HepG2 (cell line): ENCODE measurements at regions not wholly inside any gene's neighbourhood (a gene's known extent, or its start where the extent isn't known, plus 50 kb on each side); places are given as distances from the start of the nearest gene placed in this dataset.

Experiments
- EHMT2 ChIP-seq: fragments of 200-600 bp; sonication (generic); IDR thresholded peaks from 2 replicates; pipeline ENCODE4 v1.7.0; 2017; ENCODE audit warnings: antibody characterized with exemption, low read depth, low read length, borderline replicate concordance
- EZH2 ChIP-seq: conservative IDR thresholded peaks from 2 replicates; pipeline ENCODE4 v1.6.1; 2012; ENCODE audit warnings: mild to moderate bottlenecking, low read depth, low read length, moderate library complexity
- FOXA1 ChIP-seq, 2 experiments: fragments of 450-650 bp in 1 of 2; sonication (generic) in 1 of 2; formaldehyde crosslinking in 1 of 2; IDR thresholded peaks; 2 replicates each; pipeline versions ENCODE4 v1.4.0 to v1.6.1; 2016 to 2020; ENCODE audit warnings: missing genetic modification reagents in 1 of 2
- FOXM1 ChIP-seq: sonication (generic); formaldehyde crosslinking; IDR thresholded peaks from 2 replicates; pipeline ENCODE4 v1.5.0; 2020; ENCODE audit warnings: missing genetic modification reagents
- NFYB ChIP-seq: sonication (generic); formaldehyde crosslinking; IDR thresholded peaks from 2 replicates; pipeline ENCODE4 v1.4.0; 2020; ENCODE audit warnings: missing genetic modification reagents
- PRPF4 ChIP-seq: fragments of 200-400 bp; formaldehyde crosslinking; IDR thresholded peaks from 2 replicates; pipeline ENCODE4 v1.6.1; 2016; ENCODE audit warnings: low read length, low read depth; ENCODE audit not compliant: poor library complexity, severe bottlenecking
- SIX1 ChIP-seq: sonication (generic); formaldehyde crosslinking; IDR thresholded peaks from 2 replicates; pipeline ENCODE4 v1.4.0; 2020; ENCODE audit warnings: missing genetic modification reagents, borderline replicate concordance
- STAT5B ChIP-seq: sonication (generic); formaldehyde crosslinking; IDR thresholded peaks from 2 replicates; pipeline ENCODE4 v1.4.0; 2020; ENCODE audit warnings: missing genetic modification reagents
- ZNF605 ChIP-seq: sonication (generic); formaldehyde crosslinking; IDR thresholded peaks from 2 replicates; pipeline ENCODE4 v1.8.0; 2022; ENCODE audit warnings: mild to moderate bottlenecking, missing genetic modification reagents
- TF ChIP-seq, protein P1 (sequence below), 2 experiments: sonication (generic) in 1 of 2; formaldehyde crosslinking in 1 of 2; IDR thresholded peaks; 2 replicates each; pipeline versions ENCODE4 v1.5.1 to v1.6.1; 2011 to 2020; ENCODE audit warnings: borderline replicate concordance in 1 of 2, low read depth in 1 of 2, low read length in 1 of 2, mild to moderate bottlenecking in 1 of 2, missing genetic modification reagents in 1 of 2, moderate library complexity in 1 of 2
- TF ChIP-seq, protein P2 (sequence below): IDR thresholded peaks from 2 replicates; pipeline ENCODE4 v1.6.1; 2016; ENCODE audit warnings: missing compliant biosample characterization, missing genetic modification reagents, borderline replicate concordance
- TF ChIP-seq, protein P3 (sequence below): sonication (generic); formaldehyde crosslinking; IDR thresholded peaks from 2 replicates; pipeline ENCODE4 v1.4.0; 2020; ENCODE audit warnings: missing genetic modification reagents
- TF ChIP-seq, protein P4 (sequence below): sonication (generic); formaldehyde crosslinking; IDR thresholded peaks from 2 replicates; pipeline ENCODE4 v1.4.0; 2020; ENCODE audit warnings: mild to moderate bottlenecking, missing genetic modification reagents
- TF ChIP-seq, protein P5 (sequence below): sonication (generic); formaldehyde crosslinking; IDR thresholded peaks from 2 replicates; pipeline ENCODE4 v1.5.0; 2020; ENCODE audit warnings: mild to moderate bottlenecking, missing genetic modification reagents, moderate library complexity

DNA sequence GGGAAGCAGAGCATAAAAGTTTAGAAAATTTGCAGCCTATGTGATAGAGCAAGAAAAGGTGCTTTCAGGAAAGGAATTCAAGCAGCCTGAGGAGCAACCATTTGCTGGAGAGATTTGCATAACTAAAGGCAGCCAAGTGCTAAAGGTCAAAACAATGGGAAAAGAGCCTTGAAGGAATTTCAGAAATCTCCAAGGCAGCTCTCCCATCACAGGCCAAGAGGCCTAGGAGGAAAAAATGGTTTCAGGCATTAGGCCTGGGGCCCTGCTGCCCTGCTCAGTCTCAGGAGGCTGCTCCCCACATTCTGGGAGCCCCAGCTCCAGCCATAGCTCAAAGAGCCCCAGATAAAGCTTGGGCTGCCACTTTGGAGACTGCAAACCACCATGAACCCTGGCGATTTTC is 95.9 kb upstream of the UNC5B start:
- TF ChIP-seq NFYB (CRISPR knock-in tag): no peak
- no peak for TF ChIP-seq FOXA1 (IDR thresholded peaks at IDR 0.05)
- no peak for TF ChIP-seq FOXA1 (CRISPR knock-in tag; IDR thresholded peaks at IDR 0.05)
- TF ChIP-seq ZNF605: no peak
- TF ChIP-seq EZH2: no peak
- TF ChIP-seq, protein P1, sequence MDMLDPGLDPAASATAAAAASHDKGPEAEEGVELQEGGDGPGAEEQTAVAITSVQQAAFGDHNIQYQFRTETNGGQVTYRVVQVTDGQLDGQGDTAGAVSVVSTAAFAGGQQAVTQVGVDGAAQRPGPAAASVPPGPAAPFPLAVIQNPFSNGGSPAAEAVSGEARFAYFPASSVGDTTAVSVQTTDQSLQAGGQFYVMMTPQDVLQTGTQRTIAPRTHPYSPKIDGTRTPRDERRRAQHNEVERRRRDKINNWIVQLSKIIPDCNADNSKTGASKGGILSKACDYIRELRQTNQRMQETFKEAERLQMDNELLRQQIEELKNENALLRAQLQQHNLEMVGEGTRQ (IDR thresholded peaks at IDR 0.05; ENCODE audit: low read depth, low read length): no peak
- TF ChIP-seq, protein P1 (CRISPR knock-in tag; IDR thresholded peaks at IDR 0.05; ENCODE audit: borderline replicate concordance): no peak
- no peak for TF ChIP-seq EHMT2
- TF ChIP-seq, protein P2, sequence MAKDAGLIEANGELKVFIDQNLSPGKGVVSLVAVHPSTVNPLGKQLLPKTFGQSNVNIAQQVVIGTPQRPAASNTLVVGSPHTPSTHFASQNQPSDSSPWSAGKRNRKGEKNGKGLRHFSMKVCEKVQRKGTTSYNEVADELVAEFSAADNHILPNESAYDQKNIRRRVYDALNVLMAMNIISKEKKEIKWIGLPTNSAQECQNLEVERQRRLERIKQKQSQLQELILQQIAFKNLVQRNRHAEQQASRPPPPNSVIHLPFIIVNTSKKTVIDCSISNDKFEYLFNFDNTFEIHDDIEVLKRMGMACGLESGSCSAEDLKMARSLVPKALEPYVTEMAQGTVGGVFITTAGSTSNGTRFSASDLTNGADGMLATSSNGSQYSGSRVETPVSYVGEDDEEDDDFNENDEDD (CRISPR knock-in tag): no peak
- TF ChIP-seq SIX1 (CRISPR knock-in tag): no peak
- TF ChIP-seq PRPF4: no peak
- no peak for TF ChIP-seq FOXM1 (CRISPR knock-in tag)
- TF ChIP-seq, protein P3, sequence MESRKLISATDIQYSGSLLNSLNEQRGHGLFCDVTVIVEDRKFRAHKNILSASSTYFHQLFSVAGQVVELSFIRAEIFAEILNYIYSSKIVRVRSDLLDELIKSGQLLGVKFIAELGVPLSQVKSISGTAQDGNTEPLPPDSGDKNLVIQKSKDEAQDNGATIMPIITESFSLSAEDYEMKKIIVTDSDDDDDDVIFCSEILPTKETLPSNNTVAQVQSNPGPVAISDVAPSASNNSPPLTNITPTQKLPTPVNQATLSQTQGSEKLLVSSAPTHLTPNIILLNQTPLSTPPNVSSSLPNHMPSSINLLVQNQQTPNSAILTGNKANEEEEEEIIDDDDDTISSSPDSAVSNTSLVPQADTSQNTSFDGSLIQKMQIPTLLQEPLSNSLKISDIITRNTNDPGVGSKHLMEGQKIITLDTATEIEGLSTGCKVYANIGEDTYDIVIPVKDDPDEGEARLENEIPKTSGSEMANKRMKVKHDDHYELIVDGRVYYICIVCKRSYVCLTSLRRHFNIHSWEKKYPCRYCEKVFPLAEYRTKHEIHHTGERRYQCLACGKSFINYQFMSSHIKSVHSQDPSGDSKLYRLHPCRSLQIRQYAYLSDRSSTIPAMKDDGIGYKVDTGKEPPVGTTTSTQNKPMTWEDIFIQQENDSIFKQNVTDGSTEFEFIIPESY (CRISPR knock-in tag): no peak
- TF ChIP-seq, protein P4, sequence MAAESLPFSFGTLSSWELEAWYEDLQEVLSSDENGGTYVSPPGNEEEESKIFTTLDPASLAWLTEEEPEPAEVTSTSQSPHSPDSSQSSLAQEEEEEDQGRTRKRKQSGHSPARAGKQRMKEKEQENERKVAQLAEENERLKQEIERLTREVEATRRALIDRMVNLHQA (CRISPR knock-in tag): no peak
- no peak for TF ChIP-seq STAT5B (CRISPR knock-in tag)
- TF ChIP-seq, protein P5, sequence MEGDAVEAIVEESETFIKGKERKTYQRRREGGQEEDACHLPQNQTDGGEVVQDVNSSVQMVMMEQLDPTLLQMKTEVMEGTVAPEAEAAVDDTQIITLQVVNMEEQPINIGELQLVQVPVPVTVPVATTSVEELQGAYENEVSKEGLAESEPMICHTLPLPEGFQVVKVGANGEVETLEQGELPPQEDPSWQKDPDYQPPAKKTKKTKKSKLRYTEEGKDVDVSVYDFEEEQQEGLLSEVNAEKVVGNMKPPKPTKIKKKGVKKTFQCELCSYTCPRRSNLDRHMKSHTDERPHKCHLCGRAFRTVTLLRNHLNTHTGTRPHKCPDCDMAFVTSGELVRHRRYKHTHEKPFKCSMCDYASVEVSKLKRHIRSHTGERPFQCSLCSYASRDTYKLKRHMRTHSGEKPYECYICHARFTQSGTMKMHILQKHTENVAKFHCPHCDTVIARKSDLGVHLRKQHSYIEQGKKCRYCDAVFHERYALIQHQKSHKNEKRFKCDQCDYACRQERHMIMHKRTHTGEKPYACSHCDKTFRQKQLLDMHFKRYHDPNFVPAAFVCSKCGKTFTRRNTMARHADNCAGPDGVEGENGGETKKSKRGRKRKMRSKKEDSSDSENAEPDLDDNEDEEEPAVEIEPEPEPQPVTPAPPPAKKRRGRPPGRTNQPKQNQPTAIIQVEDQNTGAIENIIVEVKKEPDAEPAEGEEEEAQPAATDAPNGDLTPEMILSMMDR: no peak
